ENCODE measurements at regions not wholly inside any gene's neighbourhood (a gene's known extent, or its start where the extent isn't known, plus 50 kb on each side); places are given as distances from the start of the nearest gene placed in this dataset.

- Histone ChIP-seq H3K4me1 (peaks cover 11% of the 10 kb centered on the region), H3K27me3 (no peaks in the 10 kb centered on the region), H3K4me3 (no peak overlapping the region), H3K27ac (no peak overlapping the region), H3K36me3 (no peaks in the 10 kb centered on the region), H3K9me3 (no peaks in the 10 kb centered on the region)
- intact Hi-C loops (cut with DNase I), result no loop called here
- TF ChIP-seq CTCF (IDR thresholded peaks at IDR 0.05) (no peak), POLR2AphosphoS5 (IDR thresholded peaks at IDR 0.05; ENCODE audit: insufficient read depth in 1 of 2, low read depth in 1 of 2) (no peak), POLR2A (IDR thresholded peaks at IDR 0.05) (no peak)
- DNase-seq (ENCODE audit: extremely low spot score in 2 of 2), result no peak
These were observed 196.2 kb upstream of the HMGA2 start for GRCh38 chr12:65628061-65628460.

GRCh38 chr12:65630555-65630954 is 193.7 kb upstream of the HMGA2 start:
- intact Hi-C loops (cut with DNase I), result no loop called here
- no peaks in the 10 kb centered on the region for H3K27me3 ChIP-seq
- DNase-seq (ENCODE audit: extremely low spot score in 2 of 2), result no peak
- H3K27ac ChIP-seq, result no peak overlapping the region
- no peak for TF ChIP-seq POLR2AphosphoS5 (IDR thresholded peaks at IDR 0.05; ENCODE audit: insufficient read depth in 1 of 2, low read depth in 1 of 2)
- no peak for TF ChIP-seq POLR2A (IDR thresholded peaks at IDR 0.05)
- TF ChIP-seq CTCF (IDR thresholded peaks at IDR 0.05), result no peak
- no peaks in the 10 kb centered on the region for H3K36me3 ChIP-seq
- no peaks in the 10 kb centered on the region for H3K9me3 ChIP-seq
- H3K4me3 ChIP-seq, result no peak overlapping the region
- H3K4me1 ChIP-seq, result peaks cover 11% of the 10 kb centered on the region

- H3K4me1 ChIP-seq, result peaks cover 11% of the 10 kb centered on the region
- no peaks in the 10 kb centered on the region for H3K9me3 ChIP-seq
- H3K36me3 ChIP-seq, result no peaks in the 10 kb centered on the region
- peak overlapping the region; percentile 17 for H3K27ac ChIP-seq
- no peak for DNase-seq (ENCODE audit: extremely low spot score in 2 of 2)
- no peaks in the 10 kb centered on the region for H3K27me3 ChIP-seq
- intact Hi-C loops (cut with DNase I), result no loop called here
- H3K4me3 ChIP-seq, result no peak overlapping the region
- peak in 1 of 2 donors; percentile 70 for TF ChIP-seq POLR2AphosphoS5 (IDR thresholded peaks at IDR 0.05; ENCODE audit: insufficient read depth in 1 of 2, low read depth in 1 of 2)
- no peak for TF ChIP-seq POLR2A (IDR thresholded peaks at IDR 0.05)
These were observed 192.6 kb upstream of the HMGA2 start for GRCh38 chr12:65631621-65632111.

GRCh38 chr12:65632131-65632855 is 192.0 kb upstream of the HMGA2 start:
- peaks cover 11% of the 10 kb centered on the region for H3K4me1 ChIP-seq
- H3K9me3 ChIP-seq, result no peaks in the 10 kb centered on the region
- intact Hi-C loops (cut with DNase I), result no loop called here
- H3K27me3 ChIP-seq, result no peaks in the 10 kb centered on the region
- DNase-seq (ENCODE audit: extremely low spot score in 2 of 2), result no peak
- H3K36me3 ChIP-seq, result no peaks in the 10 kb centered on the region
- no peak overlapping the region for H3K4me3 ChIP-seq
- peak overlapping the region; percentile 17 for H3K27ac ChIP-seq
- TF ChIP-seq CTCF (IDR thresholded peaks at IDR 0.05) (no peak), POLR2AphosphoS5 (IDR thresholded peaks at IDR 0.05; ENCODE audit: insufficient read depth in 1 of 2, low read depth in 1 of 2) (no peak), POLR2A (IDR thresholded peaks at IDR 0.05) (no peak)

GRCh38 chr12:65634061-65634460 is 190.2 kb upstream of the HMGA2 start:
- Histone ChIP-seq H3K4me1 (peaks cover 11% of the 10 kb centered on the region), H3K4me3 (no peak overlapping the region), H3K9me3 (no peaks in the 10 kb centered on the region), H3K27ac (no peak overlapping the region), H3K27me3 (no peaks in the 10 kb centered on the region), H3K36me3 (no peaks in the 10 kb centered on the region)
- intact Hi-C loops (cut with DNase I), result no loop called here
- no peak for TF ChIP-seq POLR2AphosphoS5 (IDR thresholded peaks at IDR 0.05; ENCODE audit: insufficient read depth in 1 of 2, low read depth in 1 of 2)
- no peak for TF ChIP-seq CTCF (IDR thresholded peaks at IDR 0.05)
- TF ChIP-seq POLR2A (IDR thresholded peaks at IDR 0.05), result no peak
- DNase-seq (ENCODE audit: extremely low spot score in 2 of 2), result no peak

All from vagina (tissue), 2 donors.